ENCODE measurements at regions not wholly inside any gene's neighbourhood (a gene's known extent, or its start where the extent isn't known, plus 50 kb on each side); places are given as distances from the start of the nearest gene placed in this dataset.

DNA sequence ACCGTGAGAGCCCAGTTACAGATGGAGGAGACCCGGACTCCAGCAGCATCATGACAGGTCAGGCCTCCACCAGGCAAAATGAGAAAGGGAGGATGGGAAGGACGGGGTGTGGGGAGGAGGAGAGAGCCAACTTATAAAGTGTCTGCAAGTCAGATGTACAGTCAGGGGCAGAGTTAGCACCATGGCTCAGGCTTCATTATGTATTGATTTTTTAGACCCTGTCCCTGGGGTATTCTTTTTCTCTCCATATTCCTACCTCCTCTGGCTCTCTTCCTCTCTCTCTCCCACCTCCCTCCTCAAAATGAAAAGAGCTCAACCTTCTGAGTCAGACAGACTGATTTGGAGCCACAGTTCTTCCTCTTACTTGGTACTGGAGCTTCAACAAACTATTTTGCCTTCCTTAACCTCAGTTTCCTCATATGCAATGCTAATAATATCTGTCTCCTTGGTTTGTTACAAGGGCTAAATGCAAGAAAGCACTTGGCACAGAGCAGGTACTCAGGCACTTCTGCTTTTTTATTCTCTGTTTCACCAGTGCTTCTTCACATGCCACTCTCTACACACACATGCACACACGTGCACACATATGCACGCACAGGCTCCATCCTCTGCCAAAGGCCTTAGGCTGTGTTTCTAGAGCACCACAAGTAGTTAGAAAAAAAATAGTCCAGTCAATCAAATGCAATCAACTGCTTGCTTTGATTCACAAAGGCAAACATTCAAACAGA is 92.3 kb upstream of the PKDCC start:
- DNase-seq (ENCODE audit: low spot score): no peak

DNA sequence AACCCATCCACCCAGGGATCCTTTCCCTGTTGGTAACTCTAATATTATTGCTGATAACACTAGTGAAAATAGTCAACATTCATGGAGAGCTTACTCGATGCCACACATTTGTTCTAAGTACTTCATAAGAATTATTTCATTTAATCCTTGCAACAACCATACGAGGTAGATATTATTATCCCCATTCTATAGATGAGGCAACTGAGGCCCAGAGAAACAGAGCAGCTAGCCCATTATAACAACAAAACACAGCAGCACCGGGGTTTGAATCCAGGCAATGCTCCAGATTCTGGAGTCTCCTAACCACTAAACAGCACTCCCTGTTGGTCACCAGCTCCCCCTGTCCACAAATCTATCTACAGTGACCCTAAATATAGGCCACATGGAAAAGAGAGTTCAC is 90.4 kb upstream of the PKDCC start:
- DNase-seq (ENCODE audit: low spot score): no peak

DNA sequence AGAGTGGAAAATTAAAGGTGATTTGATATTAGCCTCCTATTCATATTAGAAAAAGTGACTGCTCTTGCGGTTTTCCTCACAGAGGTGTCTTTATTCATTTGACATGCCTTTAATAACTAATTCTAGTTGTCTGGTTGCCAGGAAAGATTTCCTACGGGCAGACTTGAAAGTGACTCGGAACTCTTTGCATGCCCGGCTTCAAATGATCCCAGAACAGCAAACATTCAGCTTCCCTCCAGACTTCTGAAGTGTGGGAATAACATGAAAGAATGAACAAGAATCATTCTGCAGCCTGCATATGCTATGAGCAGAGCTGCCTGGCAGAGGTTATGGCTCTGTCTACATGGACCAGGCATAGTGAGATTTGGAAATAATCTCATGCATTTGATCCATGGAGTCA is 89.6 kb upstream of the PKDCC start:
- DNase-seq (ENCODE audit: low spot score): no peak

DNA sequence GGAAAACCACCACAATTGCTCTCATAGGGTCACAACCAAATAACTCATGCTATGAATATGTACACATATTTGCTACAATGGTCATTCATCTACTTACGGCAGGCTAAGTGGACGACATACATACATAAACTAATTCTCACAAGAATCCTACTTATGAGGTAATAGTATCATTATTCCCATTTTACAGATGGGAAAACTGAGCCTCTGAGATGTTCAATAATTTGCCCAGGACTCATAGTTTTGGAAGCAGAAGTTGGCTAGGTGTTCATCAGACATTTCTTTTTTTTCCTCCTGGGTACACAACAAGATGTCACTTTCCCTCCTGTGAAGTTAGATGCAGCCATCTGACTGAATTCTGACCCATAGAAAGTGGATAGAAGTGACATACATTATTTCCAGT is 89.0 kb upstream of the PKDCC start:
- DNase-seq (ENCODE audit: low spot score): no peak

DNA sequence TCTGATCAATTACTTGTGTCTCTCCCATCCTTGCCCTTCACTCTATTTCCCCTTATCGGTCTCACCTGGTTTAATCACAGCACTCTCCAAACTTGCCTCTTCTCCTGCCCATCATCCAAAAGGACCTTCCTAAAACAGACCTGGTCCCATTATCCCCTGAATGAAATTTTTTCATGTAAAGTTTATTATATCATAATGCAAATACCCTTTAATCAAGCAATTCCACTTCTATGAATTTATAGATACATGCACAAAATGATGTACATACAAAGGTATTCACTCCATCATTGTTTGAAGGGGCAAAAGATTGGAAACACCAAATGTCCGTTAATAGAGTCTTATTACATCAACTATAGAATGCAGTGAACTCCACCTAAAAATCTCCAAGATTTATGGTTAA is 88.1 kb upstream of the PKDCC start:
- no peak for DNase-seq (ENCODE audit: low spot score)

DNA sequence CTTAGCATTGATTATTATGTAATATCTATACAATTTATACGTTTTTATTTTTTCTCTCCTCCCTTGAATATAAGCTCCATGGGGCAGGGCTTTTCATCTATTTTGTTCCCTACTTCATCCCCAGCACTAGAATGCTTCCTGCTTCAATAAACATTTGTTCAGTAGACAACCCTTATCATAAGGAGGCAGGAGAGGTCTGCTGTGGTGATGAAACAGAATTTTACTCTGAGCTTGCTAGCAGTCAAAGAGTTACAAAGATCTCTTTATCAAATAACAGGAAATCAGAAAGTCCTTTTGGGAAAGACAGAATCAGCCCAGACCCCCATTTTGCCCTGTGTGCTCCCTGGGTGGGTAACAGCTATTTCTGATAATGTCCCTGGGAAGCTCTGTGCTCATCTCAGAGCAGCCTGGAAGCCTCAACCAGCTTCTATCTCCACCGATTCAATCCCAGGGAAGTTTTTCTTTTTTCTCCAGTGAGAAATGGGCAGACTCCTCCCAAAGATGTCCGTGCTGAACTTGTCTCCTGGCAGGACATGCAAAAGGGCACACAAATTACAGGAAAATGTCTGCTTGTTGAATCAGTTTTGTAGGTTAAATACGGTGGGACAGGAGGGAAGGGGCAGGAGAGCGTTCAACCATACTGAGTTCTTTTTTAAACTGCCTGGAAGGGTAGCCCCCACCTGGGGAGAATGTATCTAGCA is 84.7 kb upstream of the PKDCC start:
- no peak for DNase-seq (ENCODE audit: low spot score)

DNA sequence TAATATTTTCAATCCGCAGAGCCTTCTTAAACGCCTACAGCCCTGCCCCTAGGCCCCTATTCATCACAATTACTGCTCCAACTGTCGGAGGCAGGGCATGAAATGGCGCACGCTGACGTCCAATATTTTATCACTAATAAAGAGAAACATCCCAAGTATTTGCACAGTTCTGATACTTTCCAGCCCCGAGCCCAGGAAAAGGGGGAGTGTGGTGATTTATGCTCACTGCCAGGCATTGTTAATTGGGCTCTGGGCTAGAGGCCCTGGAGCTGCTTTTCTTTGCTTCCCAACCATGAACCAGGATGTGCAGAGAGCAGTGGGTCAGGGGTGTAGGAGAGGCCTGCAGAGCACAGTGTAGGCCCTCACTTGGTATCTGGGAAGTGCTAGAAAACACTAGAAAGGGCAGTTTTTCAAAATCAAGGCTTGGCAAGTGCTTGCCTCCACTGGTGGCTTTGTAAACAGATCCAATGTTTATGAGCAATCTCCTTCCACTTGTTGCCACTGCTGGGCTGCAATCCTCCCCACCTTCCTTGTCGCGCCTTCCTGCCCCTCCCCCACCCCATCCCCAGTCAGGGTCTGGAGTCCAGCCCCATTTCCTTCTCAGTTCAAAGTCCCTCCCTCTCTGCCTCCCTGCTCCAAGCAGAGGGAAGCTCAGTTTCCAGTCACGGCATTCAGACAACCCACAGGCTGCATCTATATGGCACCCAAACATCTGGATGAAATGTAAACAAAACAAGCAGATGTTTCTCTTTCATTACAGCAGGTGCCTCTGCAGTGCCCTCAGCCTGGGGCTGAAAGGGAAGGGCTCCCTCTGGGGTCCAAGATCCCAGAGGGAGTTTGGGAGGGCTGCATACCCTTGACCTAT is 83.9 kb upstream of the PKDCC start:
- no peak for DNase-seq (ENCODE audit: low spot score)

DNA sequence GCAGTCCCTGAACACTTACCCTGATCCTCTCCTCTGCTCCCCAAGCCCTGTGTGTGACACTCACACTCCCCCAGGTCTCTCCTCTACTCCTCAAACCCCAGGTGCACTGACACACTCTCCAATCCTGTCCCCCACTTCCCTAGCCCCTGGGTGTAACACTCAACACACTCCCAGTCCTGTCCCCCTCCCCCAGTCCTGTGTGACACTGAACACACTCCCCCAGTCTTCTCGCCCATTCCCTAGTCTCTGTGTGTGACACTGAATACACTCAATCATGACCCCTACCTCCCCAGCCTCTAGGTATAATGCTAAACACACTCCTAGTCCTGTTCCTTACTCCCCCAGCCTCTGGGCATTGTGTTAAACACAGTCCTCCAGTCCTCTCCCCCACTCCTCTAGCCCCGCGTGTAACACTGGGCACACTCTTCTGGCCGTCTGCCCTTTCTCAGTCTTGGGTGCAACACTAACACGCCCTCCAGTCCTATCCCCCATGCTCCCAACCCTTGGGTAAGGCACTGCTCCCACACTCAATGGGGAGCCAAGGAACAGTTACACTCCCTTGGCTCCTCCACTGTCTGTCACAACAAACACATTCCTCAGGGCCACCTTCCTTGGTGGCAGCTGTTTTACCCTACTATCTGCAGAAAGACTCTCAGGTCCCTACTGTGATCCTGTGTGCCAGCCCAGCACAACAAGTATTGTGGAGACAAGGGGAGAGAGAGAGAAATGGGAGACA is 82.5 kb upstream of the PKDCC start:
- DNase-seq (ENCODE audit: low spot score): no peak

DNA sequence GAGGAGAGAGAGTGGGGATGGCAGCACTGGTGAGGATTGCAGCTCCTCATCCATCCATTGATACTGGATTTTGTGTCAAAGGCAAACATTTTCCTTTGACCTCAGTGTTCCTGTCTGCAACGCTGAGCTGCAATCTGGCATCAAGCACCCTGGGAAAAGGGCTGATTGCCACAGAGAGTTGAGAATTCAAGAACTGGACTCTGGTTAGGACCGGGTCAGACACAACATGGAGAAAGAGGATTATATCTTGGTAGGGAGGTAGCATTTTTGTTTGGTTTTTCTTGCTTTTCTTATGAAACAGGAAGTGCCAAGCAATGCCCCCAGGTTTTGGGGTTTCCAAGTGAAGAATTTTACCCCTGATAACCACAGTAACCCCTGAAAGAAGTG is 81.9 kb upstream of the PKDCC start:
- no peak for DNase-seq (ENCODE audit: low spot score)

DNA sequence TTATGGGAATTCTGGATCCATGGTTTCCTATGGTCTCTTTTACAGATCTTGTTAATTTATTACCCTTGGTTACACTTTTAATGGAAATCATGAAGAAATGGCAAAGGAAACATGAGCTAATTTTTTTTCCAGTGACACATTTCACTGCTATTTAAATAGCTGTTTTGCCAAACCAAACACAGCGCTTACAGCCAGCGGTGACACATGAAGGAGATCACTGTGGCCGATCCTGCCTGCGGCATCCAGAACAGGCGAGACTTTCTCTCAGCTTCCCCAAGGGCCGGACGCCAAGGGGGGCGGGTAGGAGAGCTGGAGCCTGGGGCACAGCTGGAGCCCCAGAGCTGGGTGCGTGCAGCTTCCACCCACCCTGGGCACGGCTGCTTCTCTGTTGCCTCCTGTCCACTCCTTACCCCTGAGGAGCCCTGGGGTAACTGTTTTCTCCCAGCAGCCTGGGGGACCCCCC is 81.4 kb upstream of the PKDCC start:
- DNase-seq (ENCODE audit: low spot score): peak; percentile 71

DNA sequence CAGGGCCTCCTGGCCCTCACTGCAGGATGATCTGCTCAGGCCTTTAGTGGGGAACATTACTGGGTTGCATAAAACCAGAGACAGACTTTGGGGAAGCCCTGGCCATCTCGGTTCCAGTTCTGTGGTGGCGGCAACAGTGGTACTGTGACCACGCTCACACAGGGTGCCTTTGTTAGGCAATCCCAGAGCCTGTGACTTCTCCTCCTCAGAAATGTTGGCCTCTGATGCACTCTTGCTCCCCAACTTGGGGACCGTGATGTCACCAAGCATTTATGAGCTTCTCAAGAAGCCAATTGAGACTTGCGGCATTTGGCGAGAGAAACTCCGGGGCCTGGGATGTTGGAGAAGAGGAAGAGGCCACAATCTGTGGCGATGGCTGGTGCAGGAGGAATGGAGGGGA is 80.9 kb upstream of the PKDCC start:
- no peak for DNase-seq (ENCODE audit: low spot score)

DNA sequence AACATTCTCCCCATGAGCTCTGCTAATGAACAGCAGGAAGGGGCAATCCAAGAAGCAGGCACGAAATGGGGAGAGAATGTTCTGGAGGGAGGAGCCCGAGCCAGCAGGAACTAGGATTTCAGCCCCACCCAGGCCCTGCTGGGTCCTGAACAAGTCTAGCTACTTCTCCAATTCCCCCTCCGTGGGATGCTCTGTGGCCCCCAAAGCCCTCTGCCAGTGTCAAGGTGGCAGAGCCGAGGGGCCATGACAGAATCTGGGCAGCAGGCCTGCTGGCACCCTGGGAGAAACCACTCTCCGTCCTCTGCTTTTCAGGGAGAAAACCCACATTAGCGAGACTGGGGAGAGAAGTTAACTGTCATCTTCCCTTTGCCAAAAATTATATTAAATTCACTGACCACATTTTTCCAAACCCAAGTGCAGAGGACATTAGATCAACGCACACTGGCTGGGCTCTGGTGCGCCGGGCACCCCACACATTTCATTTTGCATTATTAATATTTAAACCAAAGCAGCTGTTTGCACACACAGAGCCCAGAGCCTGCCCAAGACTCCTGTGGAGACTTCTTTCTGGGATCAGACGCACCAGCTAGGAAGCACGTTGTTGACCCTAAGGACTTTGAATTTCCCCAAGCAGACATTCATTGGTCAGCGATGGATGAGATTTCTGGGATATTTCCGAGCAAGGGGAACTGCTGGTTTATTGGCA is 80.2 kb upstream of the PKDCC start:
- DNase-seq (ENCODE audit: low spot score): no peak

DNA sequence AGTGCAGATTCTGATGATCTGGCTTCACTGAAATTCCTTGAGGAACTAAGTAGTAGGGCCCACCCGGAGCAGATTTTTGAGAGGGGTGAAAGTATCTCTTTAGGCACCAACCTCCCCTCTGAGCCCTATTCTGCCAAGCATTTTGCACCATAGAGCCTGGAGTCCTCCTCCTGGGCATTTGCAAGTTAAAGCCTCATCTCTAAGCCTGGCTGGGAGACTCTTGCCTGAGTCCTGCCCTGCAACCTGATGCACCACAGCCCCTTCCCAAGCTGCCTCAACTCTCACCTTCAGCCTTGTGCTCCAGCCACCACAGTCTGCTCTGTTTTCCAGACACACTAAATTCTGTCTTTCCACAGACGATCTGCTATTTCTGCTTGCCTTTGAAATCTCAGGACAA is 79.6 kb upstream of the PKDCC start:
- no peak for DNase-seq (ENCODE audit: low spot score)

DNA sequence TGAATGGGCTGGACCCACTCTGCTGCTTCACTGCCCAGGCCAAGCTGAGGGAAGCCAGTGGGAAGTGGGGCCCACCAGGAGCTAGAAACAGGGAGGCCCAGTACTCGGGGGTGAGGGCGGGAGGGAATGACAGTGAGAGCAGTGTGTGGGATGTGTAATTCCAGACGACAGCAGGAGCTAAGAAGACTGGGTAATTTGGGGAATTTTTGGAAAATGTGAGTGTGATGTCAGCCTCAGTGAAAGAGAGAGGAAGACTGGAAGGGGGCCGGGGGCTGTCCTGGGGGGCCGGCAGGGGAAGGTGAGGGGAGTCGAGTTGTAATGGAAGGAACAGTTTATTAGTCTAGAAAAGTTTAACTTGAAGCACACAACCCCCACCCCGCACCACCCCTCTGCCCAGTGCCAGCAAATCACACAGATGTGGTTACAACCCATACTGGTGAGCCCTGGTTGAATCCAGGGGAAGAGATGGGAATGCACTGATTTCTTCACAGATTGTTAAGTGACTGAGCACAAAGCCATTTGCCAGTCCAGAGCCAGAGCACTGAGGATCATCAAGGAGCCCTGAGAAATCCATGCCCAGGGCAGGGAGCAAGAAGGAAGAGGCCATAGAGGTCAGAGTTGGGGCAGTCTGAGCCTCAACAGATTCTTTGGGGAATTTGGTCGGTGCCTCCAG is 76.7 kb upstream of the PKDCC start:
- no peak for DNase-seq (ENCODE audit: low spot score)

DNA sequence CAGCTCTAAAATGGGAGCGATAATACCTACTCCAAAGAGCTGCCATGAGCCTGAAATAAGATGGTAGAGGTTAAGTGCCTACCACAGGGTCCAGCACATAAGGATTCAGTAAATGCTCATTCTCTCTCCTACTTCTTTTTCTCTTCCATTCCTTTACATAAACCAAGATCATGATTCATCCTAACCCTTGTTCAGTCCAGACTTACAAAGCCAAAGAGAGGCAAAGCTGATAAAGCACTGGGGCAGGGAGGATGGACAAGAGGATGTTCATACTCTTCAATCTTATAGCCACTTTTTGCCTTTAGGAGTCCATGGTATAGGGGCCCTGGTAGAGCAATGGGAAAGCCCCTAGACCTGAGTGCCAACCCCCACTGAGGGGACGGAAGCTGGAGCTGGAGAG is 75.6 kb upstream of the PKDCC start:
- no peak for DNase-seq (ENCODE audit: low spot score)

DNA sequence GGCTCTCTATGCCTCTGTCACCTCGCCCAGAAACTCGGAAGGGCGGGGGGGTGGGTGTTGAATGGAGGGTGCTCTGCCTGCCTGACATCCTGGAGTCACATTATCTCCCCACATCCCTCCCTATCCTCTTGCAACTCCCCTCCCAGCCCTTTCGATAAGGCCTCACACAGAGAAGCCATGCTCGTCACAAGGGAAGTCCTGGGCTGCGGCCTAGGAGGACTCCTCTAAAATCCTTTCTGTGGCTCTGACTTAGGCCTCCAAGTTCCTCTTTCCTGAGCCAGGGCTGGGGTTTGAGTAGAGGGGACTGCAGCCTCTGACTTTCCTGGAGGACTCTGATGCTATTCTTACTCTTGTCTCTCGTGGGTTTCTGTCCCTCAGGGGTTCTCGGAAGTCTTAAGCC is 75.0 kb upstream of the PKDCC start:
- DNase-seq (ENCODE audit: low spot score): no peak

DNA sequence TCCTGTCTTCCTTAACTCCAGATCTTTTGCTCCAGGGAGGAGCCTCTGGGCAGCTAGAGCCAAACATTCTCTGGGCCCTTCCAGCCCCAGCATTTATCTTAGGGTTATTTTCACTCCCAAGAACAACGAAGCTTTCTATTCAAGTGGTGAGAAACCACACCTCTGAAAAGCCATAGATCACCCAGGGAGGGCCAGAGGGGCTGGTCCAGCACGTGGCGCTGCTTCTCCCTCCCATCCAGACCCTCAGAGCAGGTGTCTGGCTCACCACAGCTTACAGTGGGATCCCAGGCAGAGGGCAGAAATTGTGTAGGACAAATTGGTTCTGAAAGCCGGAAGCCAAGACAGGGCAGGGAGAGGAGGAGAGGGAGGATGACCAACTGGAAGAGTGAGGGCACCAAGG is 74.0 kb upstream of the PKDCC start:
- DNase-seq (ENCODE audit: low spot score): no peak

DNA sequence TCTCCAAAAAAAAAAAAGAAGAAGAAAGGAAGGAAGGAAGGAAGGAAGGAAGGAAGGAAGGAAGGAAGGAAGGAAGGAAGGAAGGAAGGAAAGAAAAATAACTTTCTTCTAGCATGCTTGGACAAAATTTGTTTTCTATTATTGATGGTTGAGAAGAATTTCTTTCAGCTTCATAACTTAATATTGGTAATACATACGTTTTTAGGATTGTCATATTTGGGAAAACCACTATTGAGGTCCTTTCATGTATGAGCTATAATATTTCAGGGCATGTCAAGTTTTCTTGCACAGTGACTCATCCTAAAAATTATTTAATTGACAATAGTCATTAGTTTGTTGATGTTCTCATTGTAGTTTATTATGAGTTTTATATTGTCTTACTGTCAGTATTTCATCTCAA is 66.4 kb upstream of the PKDCC start:
- no peak for DNase-seq (ENCODE audit: low spot score)

DNA sequence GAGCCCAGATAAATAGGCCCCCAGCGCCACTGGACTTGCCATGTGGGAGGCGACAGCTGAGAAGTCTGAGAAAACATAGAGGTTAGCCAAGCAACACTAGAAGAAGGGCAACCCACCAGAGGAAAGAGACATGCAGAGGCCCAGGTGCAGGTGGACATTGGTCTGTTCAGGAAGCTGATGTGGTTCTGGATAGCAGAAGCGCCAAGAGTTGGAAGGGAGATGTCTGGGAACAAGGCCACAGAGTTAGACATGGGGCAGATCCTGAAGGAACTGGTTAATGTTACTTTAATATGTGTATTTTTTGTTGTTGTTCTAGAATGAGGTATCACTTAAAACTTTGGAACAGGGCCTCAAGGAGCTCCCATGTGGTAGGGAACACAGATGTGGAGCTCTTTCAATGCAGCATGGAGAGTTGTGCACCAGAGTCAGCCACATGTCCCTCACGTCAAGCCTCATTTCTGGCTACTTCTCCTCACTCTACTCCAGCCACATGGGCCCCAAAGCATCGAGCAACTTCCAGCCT is 62.2 kb upstream of the PKDCC start:
- DNase-seq (ENCODE audit: low spot score): no peak

DNA sequence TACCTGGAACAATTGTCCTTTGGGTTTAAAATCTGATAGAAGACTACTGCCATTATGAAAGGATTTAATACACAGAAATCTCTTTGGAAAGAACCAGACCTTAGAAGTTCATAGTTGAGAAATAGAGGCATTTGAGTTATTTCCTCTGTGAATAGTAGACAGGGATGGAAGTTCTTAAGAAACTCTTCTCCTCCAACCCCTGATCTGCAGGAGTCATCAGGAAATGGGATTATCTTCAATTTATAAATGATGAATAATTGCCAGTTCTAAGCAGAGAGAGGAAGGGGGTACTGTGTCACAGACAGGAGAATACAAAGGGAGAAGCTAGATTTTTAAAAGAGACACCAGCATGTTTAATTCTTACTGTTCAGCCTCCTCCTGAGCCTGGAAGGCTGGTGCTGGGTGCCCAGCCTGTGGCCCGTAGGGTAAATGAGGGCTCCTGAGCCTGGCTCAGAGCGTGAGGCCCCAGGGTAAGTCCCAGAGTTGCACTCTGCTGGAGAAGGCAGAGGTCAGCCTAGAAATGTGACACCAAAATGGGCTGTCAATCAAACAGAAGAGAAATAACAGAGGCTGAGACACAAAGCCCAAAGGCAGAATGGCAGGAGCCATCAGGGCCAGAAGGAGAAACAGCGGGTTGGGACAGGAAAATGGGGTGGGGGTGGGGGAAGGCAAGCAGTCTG is 58.2 kb upstream of the PKDCC start:
- no peak for DNase-seq (ENCODE audit: low spot score)

Data from hepatic stellate cell (primary cell).